Peyer's patch (tissue), 4 donors: ENCODE measurements at regions not wholly inside any gene's neighbourhood (a gene's known extent, or its start where the extent isn't known, plus 50 kb on each side); places are given as distances from the start of the nearest gene placed in this dataset.

Source experiments
- DNase-seq, 3 donors: peaks; one replicate each; pipeline ENCODE4 v3.0.0-alpha.2; 2017 to 2019
- H3K27ac ChIP-seq, 4 donors: fragments of 200-600 bp; sonication (generic); one replicate each; pipeline ENCODE4 v1.5.1; 2016 to 2019
- H3K27me3 ChIP-seq, 2 donors: fragments of 200-600 bp; sonication (generic); one replicate each; pipeline ENCODE4 v1.5.1; 2019
- H3K36me3 ChIP-seq, 3 donors: fragments of 200-600 bp; sonication (generic); one replicate each; pipeline ENCODE4 v1.5.1; 2016 to 2019
- H3K4me1 ChIP-seq, 4 donors: fragments of 200-600 bp; sonication (generic); one replicate each; pipeline ENCODE4 v1.5.1; 2016 to 2019
- H3K4me3 ChIP-seq, 4 donors: fragments of 200-600 bp; sonication (generic); 1 replicate in 3 of 4; 2 replicates in 1 of 4; pipeline ENCODE4 v1.5.1; 2016 to 2019; ENCODE audit warnings: mild to moderate bottlenecking in 1 of 4
- H3K9me3 ChIP-seq, 4 donors: fragments of 200-600 bp; sonication (generic); one replicate each; pipeline ENCODE4 v1.5.1; 2016 to 2019; ENCODE audit warnings: mild to moderate bottlenecking in 1 of 4
- POLR2A ChIP-seq, 2 donors: fragments of 450-650 bp; IDR thresholded peaks; one replicate each; pipeline ENCODE4 v1.5.1; 2017; ENCODE audit warnings: antibody characterized with exemption in 2 of 2, mild to moderate bottlenecking in 2 of 2, moderate library complexity in 2 of 2
- TF ChIP-seq, protein P1 (sequence below), 6 experiments: fragments of 450-650 bp in 4 of 6; fragments of 200-600 bp in 2 of 6; sonication (generic) in 1 of 6; IDR thresholded peaks; one replicate each; pipeline ENCODE4 v1.5.1; 2017 to 2019; ENCODE audit warnings: antibody characterized with exemption in 6 of 6, mild to moderate bottlenecking in 3 of 6, moderate library complexity in 1 of 6

DNA sequence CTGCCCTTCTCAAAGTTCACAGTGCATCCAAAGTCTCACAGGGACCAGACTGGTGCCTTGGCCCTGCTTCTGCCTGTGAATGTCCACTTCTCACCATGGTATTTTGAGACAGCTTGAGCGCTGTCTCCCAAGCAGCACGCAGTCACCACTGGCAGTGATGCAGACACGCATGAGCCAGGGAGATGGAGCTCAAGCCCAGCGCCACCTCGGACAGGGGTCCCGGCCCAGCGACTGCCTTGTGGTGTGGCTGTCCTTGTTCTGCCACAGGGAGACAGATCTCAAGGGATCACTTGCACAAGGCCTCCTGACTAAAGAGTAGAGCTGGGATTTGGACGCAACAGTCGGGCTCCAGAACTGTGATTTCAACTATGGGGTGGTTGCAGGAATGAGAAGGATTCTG is 92.6 kb upstream of the MBL2 start:
- Histone ChIP-seq H3K4me1 (no peaks in the 10 kb centered on the region), H3K9me3 (peaks cover 0 to 4% (median 2%) of the 10 kb centered on the region in 4 donors), H3K36me3 (no peaks in the 10 kb centered on the region), H3K4me3 (no peak overlapping the region), H3K27ac (no peak overlapping the region), H3K27me3 (no peaks in the 10 kb centered on the region)
- DNase-seq: no peak
- TF ChIP-seq, protein P1, sequence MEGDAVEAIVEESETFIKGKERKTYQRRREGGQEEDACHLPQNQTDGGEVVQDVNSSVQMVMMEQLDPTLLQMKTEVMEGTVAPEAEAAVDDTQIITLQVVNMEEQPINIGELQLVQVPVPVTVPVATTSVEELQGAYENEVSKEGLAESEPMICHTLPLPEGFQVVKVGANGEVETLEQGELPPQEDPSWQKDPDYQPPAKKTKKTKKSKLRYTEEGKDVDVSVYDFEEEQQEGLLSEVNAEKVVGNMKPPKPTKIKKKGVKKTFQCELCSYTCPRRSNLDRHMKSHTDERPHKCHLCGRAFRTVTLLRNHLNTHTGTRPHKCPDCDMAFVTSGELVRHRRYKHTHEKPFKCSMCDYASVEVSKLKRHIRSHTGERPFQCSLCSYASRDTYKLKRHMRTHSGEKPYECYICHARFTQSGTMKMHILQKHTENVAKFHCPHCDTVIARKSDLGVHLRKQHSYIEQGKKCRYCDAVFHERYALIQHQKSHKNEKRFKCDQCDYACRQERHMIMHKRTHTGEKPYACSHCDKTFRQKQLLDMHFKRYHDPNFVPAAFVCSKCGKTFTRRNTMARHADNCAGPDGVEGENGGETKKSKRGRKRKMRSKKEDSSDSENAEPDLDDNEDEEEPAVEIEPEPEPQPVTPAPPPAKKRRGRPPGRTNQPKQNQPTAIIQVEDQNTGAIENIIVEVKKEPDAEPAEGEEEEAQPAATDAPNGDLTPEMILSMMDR (IDR thresholded peaks at IDR 0.05): no peak
- TF ChIP-seq POLR2A (IDR thresholded peaks at IDR 0.05): no peak

DNA sequence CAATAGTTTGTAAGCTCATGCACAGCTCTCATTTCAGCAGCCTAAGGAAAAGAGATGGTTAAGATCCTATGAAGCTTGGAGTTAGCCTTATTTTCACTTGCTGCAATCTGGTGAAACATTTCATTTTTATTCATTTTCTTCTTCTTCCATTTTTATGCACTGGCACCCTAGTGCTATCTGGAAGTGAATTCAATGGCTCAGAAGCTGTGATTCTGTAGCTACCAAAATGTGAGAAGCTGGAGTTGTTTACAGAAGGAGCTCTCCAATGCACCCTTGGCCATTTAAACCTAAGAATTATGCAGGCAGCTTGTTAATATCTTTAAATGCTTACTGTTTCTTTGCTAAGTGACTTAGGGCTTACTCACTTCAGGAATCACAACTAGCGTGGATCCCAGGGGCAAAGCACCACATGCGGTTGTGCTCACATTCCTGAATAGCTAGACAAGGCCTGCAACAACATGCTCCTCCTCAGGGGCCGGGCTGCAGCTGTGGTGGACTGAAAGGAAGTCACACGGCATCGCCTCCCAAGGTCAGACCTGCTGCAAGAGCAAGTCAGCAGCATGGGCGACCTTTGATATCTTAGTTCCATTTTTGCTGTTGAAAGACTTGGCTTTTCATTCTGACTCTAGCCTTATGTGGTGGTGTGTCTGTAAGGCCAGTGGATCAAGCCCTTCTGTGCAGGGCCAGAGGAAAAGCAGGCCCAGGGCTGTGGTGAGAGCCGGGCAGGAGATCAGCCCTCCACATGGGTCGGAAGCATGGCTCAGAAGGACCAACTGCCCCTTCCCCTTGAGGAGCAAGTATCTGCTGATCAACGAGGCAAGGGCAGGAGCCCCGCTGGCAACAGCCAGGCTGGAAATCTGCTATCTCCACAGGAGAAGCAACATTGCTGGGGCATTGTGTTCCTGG is 91.9 kb upstream of the MBL2 start:
- H3K36me3 ChIP-seq: no peaks in the 10 kb centered on the region
- no peak for DNase-seq
- no peak overlapping the region for H3K27ac ChIP-seq

DNA sequence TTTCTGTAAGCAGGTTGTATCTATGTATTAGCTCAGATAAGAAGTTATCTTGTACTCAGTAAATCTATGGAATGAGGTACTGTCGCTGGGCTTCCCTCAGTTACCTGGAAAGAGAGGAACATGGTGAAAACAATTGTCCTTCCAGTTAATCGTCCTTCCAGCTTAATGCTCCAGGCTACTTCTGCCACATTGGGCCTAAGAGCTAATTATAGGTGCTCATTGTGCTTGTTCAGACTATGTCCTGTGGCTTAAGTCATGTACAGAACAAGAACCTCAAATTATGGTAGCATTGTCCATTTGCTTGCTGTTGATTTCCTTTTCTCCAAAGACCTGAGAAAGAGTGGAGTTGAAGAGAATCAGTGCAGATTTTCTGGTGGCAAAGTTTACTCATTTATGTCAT is 86.1 kb upstream of the MBL2 start:
- Histone ChIP-seq H3K4me1 (no peaks in the 10 kb centered on the region), H3K36me3 (no peaks in the 10 kb centered on the region), H3K27me3 (no peaks in the 10 kb centered on the region), H3K4me3 (no peak overlapping the region), H3K9me3 (no peaks in the 10 kb centered on the region), H3K27ac (no peak overlapping the region)
- no peak for DNase-seq
- TF ChIP-seq, protein P1 (IDR thresholded peaks at IDR 0.05): no peak
- TF ChIP-seq POLR2A (IDR thresholded peaks at IDR 0.05): no peak

More for the DNA sequence above, 91.9 kb upstream of the MBL2 start:
- no peak for TF ChIP-seq POLR2A (IDR thresholded peaks at IDR 0.05)
- TF ChIP-seq, protein P1 (IDR thresholded peaks at IDR 0.05): no peak
- Histone ChIP-seq H3K4me1 (no peaks in the 10 kb centered on the region), H3K27me3 (no peaks in the 10 kb centered on the region), H3K9me3 (peaks cover 0 to 4% (median 2%) of the 10 kb centered on the region in 4 donors), H3K4me3 (no peak overlapping the region)

DNA sequence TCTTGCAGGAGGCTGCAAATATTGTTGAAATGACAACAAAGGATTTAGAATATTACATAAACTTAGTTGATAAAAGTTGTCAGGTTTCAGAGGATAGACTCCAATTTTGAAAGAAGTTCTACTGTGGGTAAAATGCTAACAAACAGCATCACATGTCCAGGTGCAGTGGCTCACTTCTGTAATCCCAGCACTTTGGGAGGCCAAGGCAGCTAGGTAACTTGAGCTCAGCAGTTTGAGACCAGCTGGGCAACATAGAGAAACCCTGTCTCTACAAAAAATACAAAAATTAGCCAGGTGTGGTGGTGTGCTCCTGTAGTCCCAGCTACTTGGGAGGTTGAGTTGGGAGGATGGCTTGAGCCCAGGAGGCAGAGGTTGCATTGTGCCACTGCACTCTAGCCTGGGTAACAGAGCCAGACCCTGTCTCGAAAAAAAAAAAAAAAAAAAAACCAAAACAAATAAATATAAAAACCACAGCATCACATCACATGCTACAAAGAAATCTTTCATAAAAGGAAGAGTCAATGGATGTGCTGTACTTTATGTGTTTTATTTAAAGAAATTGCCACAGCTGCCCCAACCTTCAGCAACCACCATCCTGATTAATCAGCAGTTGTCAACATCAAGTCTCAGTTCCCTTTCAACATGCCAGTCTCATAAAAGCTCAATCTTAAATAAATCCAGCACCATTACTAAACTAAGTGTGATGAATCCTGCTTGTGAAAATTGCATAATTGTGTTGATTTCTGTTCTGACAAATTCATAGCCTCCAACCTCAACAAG is 83.2 kb upstream of the MBL2 start:
- Histone ChIP-seq H3K36me3 (no peaks in the 10 kb centered on the region), H3K4me3 (no peak overlapping the region), H3K27me3 (no peaks in the 10 kb centered on the region), H3K27ac (no peak overlapping the region), H3K4me1 (no peaks in the 10 kb centered on the region), H3K9me3 (no peaks in the 10 kb centered on the region)
- DNase-seq: no peak
- TF ChIP-seq, protein P1 (IDR thresholded peaks at IDR 0.05): no peak
- no peak for TF ChIP-seq POLR2A (IDR thresholded peaks at IDR 0.05)

DNA sequence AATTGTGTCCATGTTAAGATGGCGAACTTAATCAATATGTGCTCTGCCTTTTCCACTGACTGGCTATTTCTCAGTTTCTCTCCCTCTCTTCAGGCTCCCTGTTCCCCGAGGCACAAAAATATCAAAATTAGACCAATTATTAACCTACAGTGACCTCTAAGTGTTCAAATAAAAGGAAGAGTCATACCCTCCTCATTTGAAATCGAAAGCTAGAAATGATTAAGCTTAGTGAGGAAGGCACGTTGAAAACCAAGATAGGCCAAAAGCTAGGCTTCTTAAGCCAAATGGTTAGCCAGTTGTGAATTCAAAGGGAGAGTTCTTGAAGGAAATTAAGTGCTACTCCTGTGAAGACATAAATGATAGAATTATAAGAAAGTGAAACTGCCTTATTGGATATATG is 81.1 kb upstream of the MBL2 start:
- Histone ChIP-seq H3K9me3 (no peaks in the 10 kb centered on the region), H3K4me1 (no peaks in the 10 kb centered on the region), H3K27me3 (no peaks in the 10 kb centered on the region), H3K36me3 (no peaks in the 10 kb centered on the region), H3K4me3 (no peak overlapping the region), H3K27ac (no peak overlapping the region)
- no peak for TF ChIP-seq POLR2A (IDR thresholded peaks at IDR 0.05)
- TF ChIP-seq, protein P1 (IDR thresholded peaks at IDR 0.05): no peak
- no peak for DNase-seq
